ENCODE measurements at regions not wholly inside any gene's neighbourhood (a gene's known extent, or its start where the extent isn't known, plus 50 kb on each side); places are given as distances from the start of the nearest gene placed in this dataset.

GRCh38 chrX:55336176-55336575 is 71.5 kb upstream of the PAGE3 start:
- no peak overlapping the region for H3K9ac ChIP-seq (ENCODE audit: low read length)
- Mint-ChIP-seq H3K4me1 (no peaks in the 10 kb centered on the region), H3K27ac (no peak overlapping the region), H3K27me3 (no peaks in the 10 kb centered on the region), H3K4me3 (no peak overlapping the region), H3K9me3 (ENCODE audit: insufficient read depth) (no peaks in the 10 kb centered on the region)
- H3K4me2 ChIP-seq (replicated peaks; ENCODE audit: low read depth, low read length, poor library complexity, severe bottlenecking), result no peak overlapping the region
- H3K4me3 ChIP-seq (ENCODE audit: control extremely low read depth in 1 of 5, extremely low read depth in 1 of 5, insufficient read depth in 1 of 5, low read depth in 2 of 5, low read length in 4 of 5), result no peak overlapping the region
- ChIA-PET CTCF (no interaction called here), POLR2A (no interaction called here)
- no peak for DNase-seq
- TF ChIP-seq, protein P1, sequence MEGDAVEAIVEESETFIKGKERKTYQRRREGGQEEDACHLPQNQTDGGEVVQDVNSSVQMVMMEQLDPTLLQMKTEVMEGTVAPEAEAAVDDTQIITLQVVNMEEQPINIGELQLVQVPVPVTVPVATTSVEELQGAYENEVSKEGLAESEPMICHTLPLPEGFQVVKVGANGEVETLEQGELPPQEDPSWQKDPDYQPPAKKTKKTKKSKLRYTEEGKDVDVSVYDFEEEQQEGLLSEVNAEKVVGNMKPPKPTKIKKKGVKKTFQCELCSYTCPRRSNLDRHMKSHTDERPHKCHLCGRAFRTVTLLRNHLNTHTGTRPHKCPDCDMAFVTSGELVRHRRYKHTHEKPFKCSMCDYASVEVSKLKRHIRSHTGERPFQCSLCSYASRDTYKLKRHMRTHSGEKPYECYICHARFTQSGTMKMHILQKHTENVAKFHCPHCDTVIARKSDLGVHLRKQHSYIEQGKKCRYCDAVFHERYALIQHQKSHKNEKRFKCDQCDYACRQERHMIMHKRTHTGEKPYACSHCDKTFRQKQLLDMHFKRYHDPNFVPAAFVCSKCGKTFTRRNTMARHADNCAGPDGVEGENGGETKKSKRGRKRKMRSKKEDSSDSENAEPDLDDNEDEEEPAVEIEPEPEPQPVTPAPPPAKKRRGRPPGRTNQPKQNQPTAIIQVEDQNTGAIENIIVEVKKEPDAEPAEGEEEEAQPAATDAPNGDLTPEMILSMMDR (IDR thresholded peaks at IDR 0.05), result no peak
- TF ChIP-seq EZH2 (IDR thresholded peaks at IDR 0.05; ENCODE audit: borderline replicate concordance, insufficient read depth, low read depth, low read length, poor library complexity, severe bottlenecking), result no peak
- H3K27me3 ChIP-seq (replicated peaks in 1 of 4; ENCODE audit: control extremely low read depth in 1 of 4, control insufficient read depth in 3 of 4, insufficient read depth in 4 of 4, low read length in 3 of 4), result no peaks in the 10 kb centered on the region
- intact Hi-C loops (cut with micrococcal nuclease), result no loop called here
- H3K36me3 ChIP-seq (replicated peaks in 1 of 2; ENCODE audit: control extremely low read depth in 1 of 2, control insufficient read depth in 1 of 2, extremely low read depth in 1 of 2, insufficient read depth in 2 of 2, low read length in 1 of 2), result no peaks in the 10 kb centered on the region
- H3K27ac ChIP-seq (ENCODE audit: low read length in 2 of 2), result no peak overlapping the region
- H4K20me1 ChIP-seq (ENCODE audit: control insufficient read depth, insufficient read depth, low read length, poor library complexity, severe bottlenecking), result no peaks in the 10 kb centered on the region
- no peaks in the 10 kb centered on the region for H3K9me3 ChIP-seq (ENCODE audit: control extremely low read depth in 1 of 3, control insufficient read depth in 2 of 3, insufficient read depth in 1 of 3, low read length in 2 of 3)
- no peaks in the 10 kb centered on the region for H3K79me2 ChIP-seq (ENCODE audit: control insufficient read depth, insufficient read depth, low read length)
- no peak for ATAC-seq (ENCODE audit: low read depth)
- H3K4me1 ChIP-seq (ENCODE audit: control insufficient read depth in 2 of 2, insufficient read depth in 2 of 2, low read length in 2 of 2), result no peaks in the 10 kb centered on the region
- H2AFZ ChIP-seq (ENCODE audit: insufficient read depth, low read depth, low read length, poor library complexity, severe bottlenecking), result no peak overlapping the region

- no peak overlapping the region for H3K27ac ChIP-seq (ENCODE audit: low read length in 2 of 2)
- no peaks in the 10 kb centered on the region for H3K4me1 ChIP-seq (ENCODE audit: control insufficient read depth in 2 of 2, insufficient read depth in 2 of 2, low read length in 2 of 2)
- no peak for ATAC-seq (ENCODE audit: low read depth)
- H3K4me1 Mint-ChIP-seq, result peaks cover 3% of the 10 kb centered on the region
- CTCF ChIA-PET, result no interaction called here
- WGBS (ENCODE audit: insufficient coverage), result no CpG with 5 or more reads among the region's 4 CpGs
- no peak overlapping the region for H3K4me3 ChIP-seq (ENCODE audit: control extremely low read depth in 1 of 5, extremely low read depth in 1 of 5, insufficient read depth in 1 of 5, low read depth in 2 of 5, low read length in 4 of 5)
- H3K9me3 ChIP-seq (ENCODE audit: control extremely low read depth in 1 of 3, control insufficient read depth in 2 of 3, insufficient read depth in 1 of 3, low read length in 2 of 3), result no peaks in the 10 kb centered on the region
- TF ChIP-seq EZH2 (IDR thresholded peaks at IDR 0.05; ENCODE audit: borderline replicate concordance, insufficient read depth, low read depth, low read length, poor library complexity, severe bottlenecking), result no peak
- TF ChIP-seq, protein P1 (IDR thresholded peaks at IDR 0.05), result no peak
- H3K36me3 ChIP-seq (replicated peaks in 1 of 2; ENCODE audit: control extremely low read depth in 1 of 2, control insufficient read depth in 1 of 2, extremely low read depth in 1 of 2, insufficient read depth in 2 of 2, low read length in 1 of 2), result no peaks in the 10 kb centered on the region
- H3K9me3 Mint-ChIP-seq (ENCODE audit: insufficient read depth), result no peaks in the 10 kb centered on the region
- intact Hi-C loops (cut with micrococcal nuclease), result no loop called here
- H3K27me3 ChIP-seq (replicated peaks in 1 of 4; ENCODE audit: control extremely low read depth in 1 of 4, control insufficient read depth in 3 of 4, insufficient read depth in 4 of 4, low read length in 3 of 4), result no peaks in the 10 kb centered on the region
- no peak overlapping the region for H3K27ac Mint-ChIP-seq
- H3K79me2 ChIP-seq (ENCODE audit: control insufficient read depth, insufficient read depth, low read length), result no peaks in the 10 kb centered on the region
- peaks cover 4% of the 10 kb centered on the region for H3K27me3 Mint-ChIP-seq
- no peak for DNase-seq
- H4K20me1 ChIP-seq (ENCODE audit: control insufficient read depth, insufficient read depth, low read length, poor library complexity, severe bottlenecking), result no peaks in the 10 kb centered on the region
- no peak overlapping the region for H2AFZ ChIP-seq (ENCODE audit: insufficient read depth, low read depth, low read length, poor library complexity, severe bottlenecking)
- POLR2A ChIA-PET, result no interaction called here
- no peak overlapping the region for H3K4me2 ChIP-seq (replicated peaks; ENCODE audit: low read depth, low read length, poor library complexity, severe bottlenecking)
- H3K4me3 Mint-ChIP-seq, result no peak overlapping the region
- no peak overlapping the region for H3K9ac ChIP-seq (ENCODE audit: low read length)
These were observed 76.2 kb upstream of the PAGE3 start for GRCh38 chrX:55340896-55341433.

Measured in B cell (primary cell).